GM19455 (cell line): ENCODE measurements at regions not wholly inside any gene's neighbourhood (a gene's known extent, or its start where the extent isn't known, plus 50 kb on each side); places are given as distances from the start of the nearest gene placed in this dataset.

ENCODE experiments used
- ATAC-seq: cut with Tn5 transposase; IDR thresholded peaks from one replicate; pipeline ENCODE4 v1.9.1; 2021; ENCODE audit not compliant: unreplicated experiment

DNA sequence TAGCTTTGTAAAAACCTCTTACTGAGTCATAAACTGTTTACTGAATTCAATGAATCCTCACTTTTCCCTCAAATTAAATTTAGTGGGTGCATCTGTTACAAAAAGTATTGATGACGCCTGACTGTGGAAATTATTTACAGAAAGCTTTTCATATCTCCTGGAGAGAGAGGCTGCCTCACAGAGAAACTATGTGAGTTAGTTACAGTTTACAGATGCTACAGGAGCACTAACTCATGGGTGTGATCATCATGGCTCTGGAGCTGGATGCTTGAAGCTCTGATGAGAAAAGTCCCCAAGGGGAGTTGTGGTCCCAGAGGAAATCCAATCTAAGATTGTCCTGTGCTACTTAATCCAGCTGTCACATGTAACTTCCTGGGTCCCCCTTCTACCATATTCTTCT lies 590.8 kb downstream of the LMO7 start:
- no peak for ATAC-seq

DNA sequence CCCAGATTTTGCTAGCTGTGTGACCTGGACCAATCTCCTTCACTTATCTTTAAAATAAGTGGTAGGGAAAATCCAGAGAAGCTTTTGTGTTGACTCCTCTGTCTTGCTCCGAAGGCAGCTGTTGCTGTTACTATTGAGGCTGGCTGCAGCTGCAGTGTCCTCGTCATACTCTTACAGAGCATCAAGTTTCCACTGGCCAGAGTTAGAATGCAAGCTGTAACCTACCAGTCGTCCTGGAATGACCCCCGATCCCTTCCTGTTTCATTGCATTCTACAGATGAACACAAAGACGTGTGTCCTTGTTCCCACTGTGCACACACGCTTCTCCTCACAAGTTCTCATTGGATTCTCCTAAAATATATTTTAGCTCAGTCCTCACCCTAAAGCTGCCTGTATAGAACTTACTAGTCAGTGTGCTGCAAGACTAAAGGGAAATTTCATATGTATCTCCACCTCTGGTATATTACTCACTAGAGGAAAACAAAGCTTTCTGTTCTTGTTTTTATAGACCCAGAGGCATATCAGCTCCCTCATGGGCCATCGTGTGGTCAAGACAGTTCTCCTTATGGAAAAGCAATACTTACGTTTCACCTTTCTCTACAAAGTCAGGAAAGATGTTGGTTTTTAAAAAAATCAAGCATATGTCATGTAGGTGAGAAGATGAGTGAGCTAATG lies 589.8 kb downstream of the LMO7 start:
- no peak for ATAC-seq

DNA sequence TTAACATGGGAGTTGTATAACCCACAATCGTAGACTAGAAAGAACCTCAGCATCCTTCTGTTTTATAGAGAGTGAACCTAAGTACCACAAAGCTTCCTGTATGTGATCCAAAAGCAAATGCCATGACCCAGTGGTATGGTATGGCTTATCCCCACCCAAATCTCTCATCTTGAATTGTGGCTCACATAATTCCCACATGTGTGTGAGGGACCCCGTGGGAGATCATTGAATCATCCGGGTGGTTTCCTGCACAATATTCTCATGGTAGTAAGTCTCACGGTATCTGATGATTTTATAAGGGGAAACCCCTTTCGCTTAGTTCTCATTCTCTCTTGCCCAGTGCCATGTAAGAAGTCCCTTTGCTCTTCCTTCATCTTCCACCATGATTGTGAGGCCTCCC lies 587.9 kb downstream of the LMO7 start:
- no peak for ATAC-seq

DNA sequence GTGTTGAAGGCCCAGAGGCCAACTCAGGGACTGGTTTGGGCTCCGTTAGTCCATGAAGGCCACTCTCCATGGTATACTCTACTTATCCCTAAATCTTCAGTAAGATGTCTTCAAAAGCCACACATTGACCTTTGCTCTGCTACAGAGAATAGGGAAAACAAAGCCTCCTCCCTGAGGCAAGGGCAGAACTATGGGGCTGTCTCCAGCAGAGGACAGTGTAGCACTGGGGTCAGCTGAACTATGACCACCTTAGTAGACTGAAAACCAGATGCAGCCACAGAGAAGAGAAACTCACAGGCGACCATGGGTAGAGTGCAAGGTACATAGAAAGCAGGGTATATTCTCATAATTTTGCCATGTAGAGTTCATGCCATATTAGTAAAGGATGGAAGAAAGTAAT lies 587.4 kb downstream of the LMO7 start:
- no peak for ATAC-seq

DNA sequence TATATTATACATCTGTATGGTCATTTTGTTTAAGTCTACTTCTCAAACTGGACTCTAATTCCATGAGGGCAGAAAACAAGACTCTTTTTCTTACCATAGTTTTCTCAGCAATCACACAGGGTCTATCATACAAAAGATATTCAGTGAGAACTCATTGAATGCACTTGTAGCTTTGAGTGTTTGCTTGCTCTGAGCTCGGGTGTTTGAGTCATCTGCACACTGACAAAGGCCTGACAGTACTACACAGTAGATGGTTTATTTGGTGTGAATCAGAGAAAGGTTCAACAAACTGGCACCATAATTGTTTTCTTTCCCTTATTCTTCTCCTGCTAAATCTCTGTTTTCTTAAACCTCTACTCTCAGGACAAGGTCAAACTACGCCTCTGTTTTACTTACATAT lies 586.4 kb downstream of the LMO7 start:
- no peak for ATAC-seq

DNA sequence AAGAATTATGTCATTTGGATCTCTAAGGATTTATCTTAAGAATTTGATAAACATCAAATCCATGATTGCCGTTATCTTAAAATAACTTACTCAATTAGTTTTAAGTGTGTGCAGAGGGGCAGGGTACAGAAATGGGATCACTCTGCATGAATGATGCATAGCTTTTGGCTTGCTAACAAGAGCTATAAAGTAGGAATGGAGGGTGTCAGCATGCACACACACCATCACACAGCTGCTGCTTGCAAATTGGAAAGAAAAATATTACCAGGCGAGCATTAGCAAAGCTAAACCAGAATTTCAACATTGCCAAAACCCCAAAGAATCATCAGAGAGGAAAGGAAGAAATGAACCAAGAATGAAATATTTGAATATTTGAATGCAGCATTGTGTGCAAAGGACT lies 580.6 kb downstream of the LMO7 start:
- ATAC-seq: no peak

DNA sequence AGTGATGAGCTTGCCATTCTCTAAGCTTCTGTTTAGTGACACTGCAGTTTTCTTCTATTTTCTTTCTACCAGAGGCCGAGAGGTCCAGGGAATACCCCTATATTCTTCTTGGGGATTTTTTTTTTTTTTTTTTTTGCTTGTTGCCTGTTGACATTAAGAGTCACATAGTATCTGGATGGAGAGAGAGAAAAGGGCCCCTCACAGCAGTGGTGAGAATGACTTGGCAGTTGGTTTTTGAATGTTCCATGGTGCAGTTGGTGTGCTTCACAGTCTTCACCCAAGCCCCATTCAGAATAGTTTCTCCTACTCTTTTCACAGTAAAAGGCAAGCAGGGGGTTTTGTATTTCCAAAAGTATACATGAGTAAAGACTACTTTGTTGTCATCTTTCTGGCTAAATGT lies 577.9 kb downstream of the LMO7 start:
- no peak for ATAC-seq

DNA sequence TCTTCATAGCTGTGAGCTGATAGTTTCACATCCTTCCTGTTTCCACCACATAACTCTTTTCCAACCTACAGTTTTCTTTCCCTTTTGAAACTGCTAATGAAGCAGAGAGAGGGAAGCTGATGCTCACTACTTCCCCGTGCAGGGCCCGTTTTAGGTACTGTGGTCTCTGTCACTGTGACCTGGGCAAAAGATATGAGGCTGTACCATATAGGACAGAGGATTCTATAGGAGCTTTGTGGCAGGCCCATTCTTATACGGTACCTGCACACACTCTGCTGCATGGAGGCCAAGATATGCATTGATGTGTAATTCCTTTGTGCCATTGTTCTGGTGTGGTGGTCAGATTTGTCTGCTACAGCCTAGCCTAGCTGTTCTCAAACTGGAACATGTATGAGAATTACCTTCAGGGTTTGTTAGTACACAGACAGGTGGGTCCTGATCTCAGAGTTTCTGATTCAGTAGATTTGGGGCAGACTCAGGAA lies 577.3 kb downstream of the LMO7 start:
- ATAC-seq: no peak

DNA sequence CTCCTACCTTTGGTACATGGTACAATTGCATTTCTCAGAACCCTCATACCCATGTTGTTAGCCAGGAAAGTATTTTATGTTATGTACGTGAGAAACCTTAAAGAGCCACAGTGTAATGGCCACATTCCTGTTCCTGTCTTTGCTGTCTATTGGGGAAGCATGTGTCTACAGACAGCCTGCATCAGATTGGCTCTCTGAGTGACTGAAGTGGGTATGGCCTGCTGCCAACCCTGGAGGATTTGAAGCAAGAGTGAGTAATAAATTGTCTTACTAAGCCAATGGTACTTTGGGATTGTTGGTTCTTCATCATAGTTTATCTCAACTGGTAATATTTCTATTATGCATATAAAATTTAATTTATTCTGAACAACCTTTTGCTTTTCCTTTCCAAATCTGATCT lies 574.1 kb downstream of the LMO7 start:
- no peak for ATAC-seq

DNA sequence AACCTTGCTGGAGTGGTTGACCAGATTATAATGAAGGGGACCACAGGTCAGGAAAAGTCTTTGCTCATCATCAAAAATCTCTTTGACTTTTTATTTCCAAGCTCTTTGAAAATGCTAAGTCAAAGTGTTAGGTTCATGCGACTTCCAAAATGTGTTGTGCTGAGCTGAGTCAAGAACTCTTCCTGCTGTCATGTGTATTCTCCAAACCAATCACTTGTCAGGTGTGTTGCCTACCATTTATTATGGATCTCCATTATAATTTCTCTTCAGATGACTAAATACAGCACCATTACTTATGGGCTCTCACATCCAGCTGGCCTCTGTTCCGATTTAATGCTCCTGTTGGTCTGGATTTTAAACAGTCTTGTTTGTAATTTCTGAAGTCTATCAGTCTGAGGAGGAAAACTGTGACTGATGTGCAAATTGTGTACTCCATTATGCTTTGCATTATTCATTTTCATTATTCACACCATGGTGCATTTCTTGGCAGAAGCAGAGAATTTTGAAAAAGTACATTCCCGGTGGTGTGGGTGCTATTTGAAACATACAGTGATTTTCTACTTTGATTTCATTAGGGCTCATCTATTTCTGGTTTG lies 562.5 kb downstream of the LMO7 start:
- ATAC-seq: no peak

DNA sequence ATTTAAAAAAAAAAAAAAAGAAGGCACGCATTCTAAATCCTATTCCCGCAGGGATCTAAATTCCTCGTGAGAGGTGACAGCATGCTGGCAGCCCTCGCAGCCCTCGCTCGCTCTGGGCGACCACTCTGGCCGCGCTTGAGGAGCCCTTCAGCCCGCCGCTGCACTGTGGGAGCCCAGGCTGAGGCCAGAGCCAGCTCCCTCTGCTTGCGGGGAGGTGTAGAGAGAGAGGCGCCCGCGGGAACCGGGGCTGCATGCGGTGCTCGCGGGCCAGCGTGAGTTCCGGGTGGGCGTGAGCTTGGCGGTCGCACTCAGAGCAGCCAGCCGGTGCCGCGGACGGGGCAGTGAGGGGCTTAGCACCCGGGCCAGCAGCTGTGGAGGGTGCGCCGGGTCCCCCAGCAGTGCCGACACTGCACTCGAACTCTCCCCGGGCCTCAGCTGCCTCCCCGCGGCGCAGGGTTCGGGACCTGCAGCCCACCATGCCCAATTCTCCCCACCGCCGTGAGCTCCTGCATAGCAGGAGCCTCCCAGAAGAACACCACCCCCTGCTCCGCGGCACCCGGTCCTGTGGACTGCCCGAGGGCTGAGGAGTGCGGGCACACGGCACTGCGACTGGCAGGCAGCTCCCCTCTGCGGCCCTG lies 553.9 kb downstream of the LMO7 start:
- no peak for ATAC-seq

DNA sequence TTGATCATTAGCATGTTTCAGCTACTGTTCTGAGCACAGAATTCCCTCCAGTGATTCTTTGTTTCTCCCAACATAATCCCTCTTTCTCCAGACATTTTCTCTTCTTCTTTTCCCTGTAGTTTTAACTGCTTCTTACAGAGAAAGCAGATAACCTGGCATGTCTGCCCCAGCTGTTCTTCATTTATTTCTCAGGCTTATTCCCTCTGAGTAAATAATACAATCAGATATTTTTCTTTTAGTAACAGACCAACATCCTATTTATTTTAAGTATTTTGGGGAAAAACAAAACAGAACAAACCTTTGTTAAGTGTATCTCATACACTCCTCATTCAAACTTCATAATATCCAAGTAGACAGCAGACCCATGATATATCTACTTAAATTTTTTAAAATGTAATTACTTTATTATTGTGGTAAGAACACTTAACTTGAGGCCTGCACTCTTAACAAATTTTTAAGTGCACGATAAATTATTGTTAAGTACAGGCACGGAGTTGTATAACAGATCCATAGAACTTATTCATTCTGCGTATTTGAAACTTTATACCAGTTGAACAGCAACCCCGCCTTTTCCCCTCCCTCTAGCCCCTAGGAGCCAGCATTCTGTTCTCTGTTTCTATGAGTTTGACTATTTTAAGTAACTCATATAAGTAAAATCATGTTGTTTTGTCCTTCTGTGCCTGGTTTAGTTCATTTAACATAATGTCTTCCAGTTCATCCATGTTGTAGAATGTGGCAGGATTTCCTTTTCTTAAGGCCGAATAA lies 540.0 kb downstream of the LMO7 start:
- ATAC-seq: no peak

DNA sequence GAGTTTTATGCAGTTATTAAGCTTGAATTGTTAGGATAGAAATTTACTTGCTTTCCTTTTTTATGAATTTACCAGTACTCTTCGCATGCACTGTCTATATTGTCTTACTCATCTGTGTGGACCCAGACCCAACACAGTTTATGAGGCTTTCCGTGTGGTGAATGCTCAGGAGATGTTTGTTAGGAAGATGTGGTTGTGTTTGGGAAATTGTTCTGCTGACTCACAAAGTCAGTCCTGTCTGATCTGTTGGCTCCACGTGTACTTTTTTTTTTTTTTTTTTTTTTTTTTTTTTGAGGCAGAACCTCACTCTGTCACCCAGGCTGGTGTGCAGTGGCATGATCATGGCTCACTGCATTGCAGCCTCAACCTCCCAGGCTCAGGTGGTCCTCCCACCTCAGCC lies 532.5 kb downstream of the LMO7 start:
- ATAC-seq: no peak

DNA sequence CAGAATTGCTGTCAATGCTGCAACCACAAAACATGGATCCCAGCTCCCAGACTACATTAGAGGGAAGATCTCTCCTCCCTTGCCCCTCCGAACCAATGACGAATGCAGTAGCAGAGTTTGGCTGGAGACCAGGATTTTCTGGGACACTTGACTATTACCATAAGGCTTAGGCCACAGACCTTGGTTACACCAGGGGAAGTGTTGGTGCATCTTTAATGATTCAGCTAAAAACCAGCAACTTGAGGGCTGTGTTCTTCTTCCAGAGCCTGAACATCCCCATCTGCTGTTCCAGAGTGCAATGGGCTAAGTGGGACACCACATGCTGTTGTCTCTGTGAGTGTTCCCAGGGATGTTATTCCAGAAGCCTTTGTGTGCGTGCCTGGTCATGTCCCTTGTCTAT lies 528.2 kb downstream of the LMO7 start:
- no peak for ATAC-seq

DNA sequence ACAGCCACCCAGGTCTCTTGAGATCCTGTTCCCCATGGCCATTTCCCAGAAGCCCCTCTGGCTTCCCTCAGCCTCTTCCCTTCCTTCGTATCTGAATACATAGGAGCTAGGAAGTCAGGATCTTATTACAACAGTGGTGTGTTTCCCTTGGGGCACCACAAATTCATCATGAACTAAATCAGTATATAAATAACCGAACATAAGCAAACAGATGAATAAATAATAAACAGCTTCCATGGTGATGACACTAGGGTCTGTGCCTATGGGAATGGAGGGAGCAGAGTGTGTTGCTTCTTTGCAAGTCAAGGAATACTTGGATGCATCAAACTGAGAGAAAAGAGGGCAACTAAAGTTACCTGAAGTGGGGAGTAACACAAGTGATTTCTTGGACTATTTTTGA lies 527.6 kb downstream of the LMO7 start:
- ATAC-seq: no peak

DNA sequence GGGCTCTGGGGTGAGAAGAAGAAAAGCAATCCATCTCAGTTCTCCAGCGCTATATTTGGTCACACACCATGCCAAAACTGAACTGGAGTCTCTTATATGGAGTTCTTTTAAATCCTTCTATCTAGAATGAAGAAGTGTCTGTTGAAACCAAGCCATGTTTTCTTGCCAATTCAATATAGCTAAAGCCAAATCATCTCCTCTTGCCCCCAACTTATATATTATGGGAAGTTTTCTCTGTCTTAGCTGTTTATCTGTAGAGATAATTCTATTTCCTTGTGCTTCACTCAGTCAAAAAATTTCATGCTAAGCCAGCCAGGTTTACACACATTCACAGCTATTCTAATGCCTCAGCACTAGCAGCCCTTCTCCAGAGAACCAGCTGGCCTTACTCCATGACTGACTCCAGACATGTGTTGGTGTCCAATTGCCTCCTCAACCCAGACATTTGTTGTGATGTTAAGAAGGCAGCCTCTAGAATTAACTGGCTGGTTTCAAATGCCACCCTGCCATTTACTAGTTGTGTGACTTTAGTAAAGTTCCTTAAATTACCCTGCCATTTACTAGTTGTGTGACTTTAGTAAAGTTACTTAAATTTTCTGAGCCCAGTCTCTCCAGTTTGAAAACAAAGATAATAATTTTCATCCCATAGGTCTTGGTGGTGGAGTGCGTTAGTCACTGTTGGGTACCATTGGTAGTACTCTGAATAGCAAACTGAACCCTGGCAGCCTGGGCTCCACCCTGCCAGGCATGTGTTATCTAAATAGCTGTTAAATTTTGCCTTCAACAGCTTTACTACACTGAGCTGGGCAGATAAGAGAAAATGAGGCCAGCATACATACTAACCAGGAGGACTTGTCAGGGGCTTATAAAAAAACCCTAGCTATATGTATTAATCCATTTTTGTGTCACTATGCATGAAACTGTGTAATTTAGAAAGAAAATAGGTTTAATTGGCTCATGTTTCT lies 525.1 kb downstream of the LMO7 start:
- no peak for ATAC-seq

DNA sequence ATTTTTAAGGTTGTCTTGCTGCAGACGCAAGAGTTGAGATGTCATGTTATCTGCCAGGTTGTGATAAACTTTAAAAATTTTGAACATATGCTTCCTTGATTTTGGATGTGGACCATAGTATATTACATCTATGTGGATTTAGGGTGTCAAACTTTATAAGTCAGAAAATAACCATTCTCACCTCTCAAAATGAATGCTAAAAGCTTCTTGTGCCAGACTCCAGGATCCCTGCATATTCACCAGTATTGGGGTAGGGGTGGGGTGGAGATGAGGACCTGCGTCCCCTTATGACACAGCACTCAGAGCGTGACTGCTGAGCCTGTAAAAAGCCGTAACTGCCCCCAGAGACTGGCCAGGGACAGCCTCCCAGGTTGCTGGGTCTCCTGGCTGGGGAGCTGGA lies 524.4 kb downstream of the LMO7 start:
- no peak for ATAC-seq

DNA sequence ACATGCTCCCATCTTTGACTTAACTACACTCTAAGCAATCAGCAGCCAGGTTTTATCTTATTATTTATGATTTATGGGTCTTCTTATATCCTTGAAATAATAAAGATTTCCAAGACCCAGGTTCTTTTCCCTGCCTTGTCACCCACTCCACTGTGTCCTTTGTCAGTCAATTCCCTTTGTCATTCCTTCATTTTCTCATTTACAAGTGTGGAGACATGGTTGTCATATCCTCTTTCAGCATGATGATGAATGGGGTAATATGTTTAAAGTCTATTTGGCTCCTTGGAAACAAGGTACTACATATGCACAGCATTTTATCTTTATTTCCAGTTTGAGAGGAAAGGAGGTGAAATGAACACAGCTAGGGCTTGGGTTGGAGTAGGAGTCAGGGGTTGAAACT lies 521.8 kb downstream of the LMO7 start:
- no peak for ATAC-seq

DNA sequence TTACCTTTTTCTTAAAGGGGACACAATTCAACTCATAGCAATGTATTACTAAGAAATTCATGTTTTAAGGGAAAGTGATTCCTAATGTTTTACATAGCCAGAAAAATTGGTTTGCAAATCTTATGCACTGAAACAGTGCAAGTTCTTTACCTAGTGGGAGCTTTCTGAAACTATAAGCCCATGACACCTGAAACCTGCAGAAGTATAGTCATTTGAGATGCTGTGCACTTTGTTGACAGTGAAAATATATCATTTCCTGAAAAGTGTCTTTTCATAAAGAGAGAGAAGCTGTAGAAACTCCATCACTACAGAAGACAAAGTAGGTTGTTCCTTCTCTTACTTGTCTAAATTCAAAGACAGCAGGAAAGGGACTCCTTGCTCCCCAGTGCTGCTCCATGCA lies 517.1 kb downstream of the LMO7 start:
- ATAC-seq: no peak

DNA sequence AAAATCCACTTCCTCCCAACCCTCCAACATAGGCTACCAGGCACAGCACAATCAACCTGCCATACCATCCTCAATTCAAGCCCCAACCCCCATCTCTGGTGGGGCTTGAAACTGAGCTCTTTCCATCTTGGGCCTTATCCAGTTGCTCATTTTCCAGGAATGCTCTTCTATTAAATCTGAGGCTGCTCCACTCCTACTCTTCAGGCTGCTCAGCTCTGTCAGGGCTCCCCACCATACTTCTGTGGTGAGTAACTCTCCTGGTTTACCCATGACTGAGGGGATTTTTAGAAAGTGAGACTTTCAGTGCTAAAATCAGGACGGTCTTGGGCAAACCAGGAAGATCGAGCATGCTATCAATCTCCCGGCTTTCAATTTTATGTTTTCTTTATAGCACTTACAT lies 512.8 kb downstream of the LMO7 start:
- no peak for ATAC-seq

DNA sequence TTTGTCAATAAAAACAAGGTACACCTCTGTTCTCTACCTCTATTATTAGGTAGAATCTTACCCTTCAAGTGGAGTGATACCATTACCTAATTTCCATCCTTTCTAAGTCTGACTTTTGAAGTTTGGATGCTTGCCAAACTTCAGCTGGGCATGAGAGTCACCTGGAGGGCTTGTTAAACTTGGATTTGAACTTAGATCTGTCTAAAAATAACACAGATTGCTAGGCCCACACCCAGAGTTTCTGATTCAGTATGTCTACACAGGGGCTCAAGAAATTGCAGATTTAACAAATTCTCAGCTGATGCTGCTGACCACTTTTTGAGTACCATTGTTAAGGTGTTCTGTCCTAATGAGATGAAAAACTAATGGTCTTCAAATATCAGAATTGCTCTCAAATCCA lies 512.2 kb downstream of the LMO7 start:
- ATAC-seq: no peak
